Common myeloid progenitor, CD34-positive (primary cell): ENCODE measurements at regions not wholly inside any gene's neighbourhood (a gene's known extent, or its start where the extent isn't known, plus 50 kb on each side); places are given as distances from the start of the nearest gene placed in this dataset.

ENCODE experiments used
- CTCF ChIA-PET: fragments of 350-600 bp; sonication (Branson Sonifier 250); formaldehyde crosslinking; loops from one replicate; lab custom pipeline; 2021; ENCODE audit warnings: antibody characterized with exemption; lab: Charles Lee
- POLR2A ChIA-PET: fragments of 350-600 bp; sonication (Branson Sonifier 250); formaldehyde crosslinking; loops from one replicate; lab custom pipeline; 2021; ENCODE audit warnings: antibody characterized with exemption; lab: Charles Lee
- DNase-seq, 3 donors: peaks; one replicate each; pipeline versions ENCODE4 v3.0.0 to v3.0.0-alpha.2; 2013
- H3K27ac ChIP-seq, 2 experiments: 1 replicate in 1 of 2; 2 replicates in 1 of 2; pipeline ENCODE4 v1.7.0; 2013; ENCODE audit warnings: inconsistent platforms in 2 of 2, low read length in 2 of 2, mild to moderate bottlenecking in 2 of 2, low read depth in 1 of 2, moderate library complexity in 1 of 2; ENCODE audit not compliant: severe bottlenecking in 2 of 2, insufficient read depth in 1 of 2, poor library complexity in 1 of 2
- H3K27me3 ChIP-seq, 5 experiments: replicated peaks in 2 of 5; 1 replicate in 3 of 5; 2 replicates in 2 of 5; pipeline versions ENCODE4 v1.6.1 to v1.7.0; 2013; ENCODE audit warnings: low read length in 4 of 5, mild to moderate bottlenecking in 2 of 5, moderate library complexity in 2 of 5, inconsistent platforms in 1 of 5; ENCODE audit not compliant: insufficient read depth in 5 of 5, control insufficient read depth in 4 of 5
- H3K36me3 ChIP-seq, 4 experiments: 1 replicate in 2 of 4; 2 replicates in 2 of 4; pipeline versions ENCODE4 v1.6.1 to v1.7.0; 2013; ENCODE audit warnings: low read length in 3 of 4, control low read depth in 1 of 4, mild to moderate bottlenecking in 1 of 4; ENCODE audit not compliant: control insufficient read depth in 4 of 4, insufficient read depth in 4 of 4
- H3K4me1 ChIP-seq, 4 experiments: 1 replicate in 3 of 4; 2 replicates in 1 of 4; pipeline versions ENCODE4 v1.6.1 to v1.7.1; 2013; ENCODE audit warnings: low read length in 3 of 4, mild to moderate bottlenecking in 3 of 4, control low read depth in 1 of 4, inconsistent platforms in 1 of 4, moderate library complexity in 1 of 4; ENCODE audit not compliant: control insufficient read depth in 4 of 4, insufficient read depth in 4 of 4; ENCODE audit errors: control extremely low read depth in 1 of 4
- H3K4me3 ChIP-seq, 7 experiments: 1 replicate in 4 of 7; 2 replicates in 3 of 7; pipeline versions ENCODE4 v1.5.1 to v1.7.0; 2013; ENCODE audit warnings: mild to moderate bottlenecking in 7 of 7, low read length in 6 of 7, moderate library complexity in 6 of 7, inconsistent platforms in 2 of 7, low read depth in 2 of 7, control low read depth in 1 of 7; ENCODE audit not compliant: insufficient read depth in 4 of 7, control insufficient read depth in 1 of 7; ENCODE audit errors: extremely low read depth in 1 of 7
- H3K9me3 ChIP-seq, 5 experiments: 1 replicate in 4 of 5; 2 replicates in 1 of 5; pipeline versions ENCODE4 v1.6.1 to v1.7.1; 2013; ENCODE audit warnings: low read length in 4 of 5, mild to moderate bottlenecking in 2 of 5, inconsistent platforms in 1 of 5, low read depth in 1 of 5, moderate library complexity in 1 of 5; ENCODE audit not compliant: control insufficient read depth in 4 of 5, insufficient read depth in 2 of 5; ENCODE audit errors: control extremely low read depth in 1 of 5
- WGBS: methylation state at CpG from one replicate; pipeline ENCODE4 v1.1.5; 2013; ENCODE audit not compliant: insufficient coverage; 5-methylcytosine and 5-hydroxymethylcytosine counted together

- Histone ChIP-seq H3K27me3 (peaks cover 0 to 2% (median 0%) of the 10 kb centered on the region in 5 experiments), H3K9me3 (no peaks in the 10 kb centered on the region), H3K4me3 (no peak overlapping the region), H3K4me1 (peaks cover 0 to 3% (median 0%) of the 10 kb centered on the region in 4 experiments), H3K36me3 (no peaks in the 10 kb centered on the region), H3K27ac (no peak overlapping the region)
- WGBS, result 60% methylated on average over 1 of the region's 1 CpG
- CTCF ChIA-PET, result no interaction called here
- DNase-seq, result no peak
- POLR2A ChIA-PET, result no interaction called here
Observed at GRCh38 chr15:91541286-91541685, 312.2 kb upstream of the SLCO3A1 start.

GRCh38 chr15:91542226-91542625 is 311.3 kb upstream of the SLCO3A1 start:
- peaks cover 0 to 1% (median 0%) of the 10 kb centered on the region in 5 experiments for H3K9me3 ChIP-seq
- H3K4me3 ChIP-seq, result no peak overlapping the region
- peaks cover 0 to 2% (median 0%) of the 10 kb centered on the region in 5 experiments for H3K27me3 ChIP-seq
- H3K27ac ChIP-seq, result no peak overlapping the region
- no peak for DNase-seq
- no peaks in the 10 kb centered on the region for H3K4me1 ChIP-seq
- no peaks in the 10 kb centered on the region for H3K36me3 ChIP-seq
- WGBS, result 100% methylated on average over 2 of the region's 3 CpGs
- ChIA-PET POLR2A (no interaction called here), CTCF (no interaction called here)

GRCh38 chr15:91547356-91547755 is 306.2 kb upstream of the SLCO3A1 start:
- WGBS, result 100% methylated on average over 2 of the region's 3 CpGs
- no peaks in the 10 kb centered on the region for H3K27me3 ChIP-seq
- ChIA-PET CTCF (no interaction called here), POLR2A (no interaction called here)
- H3K27ac ChIP-seq, result no peak overlapping the region
- no peaks in the 10 kb centered on the region for H3K36me3 ChIP-seq
- peaks cover 0 to 1% (median 0%) of the 10 kb centered on the region in 5 experiments for H3K9me3 ChIP-seq
- no peak overlapping the region for H3K4me3 ChIP-seq
- no peak for DNase-seq
- no peaks in the 10 kb centered on the region for H3K4me1 ChIP-seq

GRCh38 chr15:91548549-91548948 is 305.0 kb upstream of the SLCO3A1 start:
- WGBS, result 75% methylated on average over 1 of the region's 4 CpGs
- H3K4me1 ChIP-seq, result no peaks in the 10 kb centered on the region
- H3K4me3 ChIP-seq, result no peak overlapping the region
- DNase-seq, result peak in 1 of 3 donors; percentile 21
- ChIA-PET POLR2A (no interaction called here), CTCF (no interaction called here)
- no peaks in the 10 kb centered on the region for H3K27me3 ChIP-seq
- H3K9me3 ChIP-seq, result peaks cover 0 to 1% (median 0%) of the 10 kb centered on the region in 5 experiments
- no peaks in the 10 kb centered on the region for H3K36me3 ChIP-seq
- no peak overlapping the region for H3K27ac ChIP-seq

- H3K9me3 ChIP-seq, result peaks cover 0 to 1% (median 0%) of the 10 kb centered on the region in 5 experiments
- no peak for DNase-seq
- H3K36me3 ChIP-seq, result no peaks in the 10 kb centered on the region
- H3K4me1 ChIP-seq, result no peaks in the 10 kb centered on the region
- 100% methylated on average over 1 of the region's 1 CpG for WGBS
- CTCF ChIA-PET, result interaction anchor here (1.3 kb wide), 1 partner anchor 12 kb away, joined by 3 read pairs; no protein-coding TSS in a partner anchor
- H3K27ac ChIP-seq, result no peak overlapping the region
- no peaks in the 10 kb centered on the region for H3K27me3 ChIP-seq
- H3K4me3 ChIP-seq, result no peak overlapping the region
- POLR2A ChIA-PET, result no interaction called here
Observed at GRCh38 chr15:91549581-91549980, 303.9 kb upstream of the SLCO3A1 start.

GRCh38 chr15:91552555-91552954 is 301.0 kb upstream of the SLCO3A1 start:
- H3K4me3 ChIP-seq, result no peak overlapping the region
- H3K4me1 ChIP-seq, result no peaks in the 10 kb centered on the region
- no peaks in the 10 kb centered on the region for H3K27me3 ChIP-seq
- CTCF ChIA-PET, result no interaction called here
- H3K36me3 ChIP-seq, result no peaks in the 10 kb centered on the region
- 97% methylated on average over 4 of the region's 5 CpGs for WGBS
- no peak for DNase-seq
- H3K9me3 ChIP-seq, result no peaks in the 10 kb centered on the region
- H3K27ac ChIP-seq, result no peak overlapping the region
- POLR2A ChIA-PET, result no interaction called here

- Histone ChIP-seq H3K27ac (no peak overlapping the region), H3K4me3 (no peak overlapping the region), H3K27me3 (no peaks in the 10 kb centered on the region), H3K9me3 (no peaks in the 10 kb centered on the region), H3K36me3 (no peaks in the 10 kb centered on the region), H3K4me1 (no peaks in the 10 kb centered on the region)
- POLR2A ChIA-PET, result no interaction called here
- no peak for DNase-seq
- CTCF ChIA-PET, result no interaction called here
- WGBS, result 90% methylated on average over 6 of the region's 6 CpGs
Observed at GRCh38 chr15:91553196-91553854, 300.2 kb upstream of the SLCO3A1 start.
